Suprapubic skin (tissue), 4 donors: ENCODE measurements at regions not wholly inside any gene's neighbourhood (a gene's known extent, or its start where the extent isn't known, plus 50 kb on each side); places are given as distances from the start of the nearest gene placed in this dataset.

ENCODE experiments used
- DNase-seq, 2 donors: peaks; one replicate each; pipeline ENCODE4 v3.0.0-alpha.2; 2019; ENCODE audit warnings: low spot score in 2 of 2
- H3K27ac ChIP-seq: fragments of 200-600 bp; sonication (generic); one replicate; pipeline ENCODE4 v1.5.1; 2019
- H3K27me3 ChIP-seq: fragments of 200-600 bp; sonication (generic); one replicate; pipeline ENCODE4 v1.5.1; 2019
- H3K36me3 ChIP-seq: fragments of 200-600 bp; sonication (generic); one replicate; pipeline ENCODE4 v1.5.1; 2019
- H3K4me1 ChIP-seq: fragments of 200-600 bp; sonication (generic); one replicate; pipeline ENCODE4 v1.5.1; 2019
- H3K4me3 ChIP-seq: fragments of 200-600 bp; sonication (generic); one replicate; pipeline ENCODE4 v1.5.1; 2019; ENCODE audit warnings: mild to moderate bottlenecking
- H3K9me3 ChIP-seq: fragments of 200-600 bp; sonication (generic); one replicate; pipeline ENCODE4 v1.5.1; 2019
- CTCF ChIP-seq, 2 donors: fragments of 200-600 bp in 1 of 2; fragments of 450-650 bp in 1 of 2; sonication (generic) in 1 of 2; IDR thresholded peaks; one replicate each; pipeline ENCODE4 v1.5.1; 2016 to 2019; ENCODE audit warnings: antibody characterized with exemption in 2 of 2, mild to moderate bottlenecking in 1 of 2, moderate library complexity in 1 of 2
- EP300 ChIP-seq: sonication (generic); formaldehyde crosslinking; IDR thresholded peaks from one replicate; pipeline ENCODE4 v1.6.1; 2017; ENCODE audit warnings: antibody characterized with exemption
- POLR2A ChIP-seq, 2 donors: fragments of 450-650 bp; IDR thresholded peaks; one replicate each; pipeline ENCODE4 v1.6.1; 2017; ENCODE audit warnings: antibody characterized with exemption in 2 of 2, mild to moderate bottlenecking in 2 of 2, moderate library complexity in 2 of 2
- POLR2AphosphoS5 ChIP-seq, 3 donors: sonication (generic); formaldehyde crosslinking; IDR thresholded peaks; one replicate each; pipeline ENCODE4 v1.6.1; 2017; ENCODE audit warnings: antibody characterized with exemption in 3 of 3
- WGBS: methylation state at CpG from one replicate; pipeline ENCODE4 v1.1.5; 2018; 5-methylcytosine and 5-hydroxymethylcytosine counted together

- Histone ChIP-seq H3K9me3 (peaks cover 3% of the 10 kb centered on the region), H3K27me3 (no peaks in the 10 kb centered on the region), H3K36me3 (no peaks in the 10 kb centered on the region), H3K27ac (no peak overlapping the region), H3K4me1 (no peaks in the 10 kb centered on the region), H3K4me3 (no peak overlapping the region)
- no peak for DNase-seq
- TF ChIP-seq EP300 (no peak), POLR2A (IDR thresholded peaks at IDR 0.05) (no peak), CTCF (IDR thresholded peaks at IDR 0.05) (no peak), POLR2AphosphoS5 (IDR thresholded peaks at IDR 0.05) (no peak)
- 86% methylated on average over 13 of the region's 13 CpGs for WGBS
These were observed 147.5 kb upstream of the TSHZ2 start for GRCh38 chr20:52824494-52825216.

DNA sequence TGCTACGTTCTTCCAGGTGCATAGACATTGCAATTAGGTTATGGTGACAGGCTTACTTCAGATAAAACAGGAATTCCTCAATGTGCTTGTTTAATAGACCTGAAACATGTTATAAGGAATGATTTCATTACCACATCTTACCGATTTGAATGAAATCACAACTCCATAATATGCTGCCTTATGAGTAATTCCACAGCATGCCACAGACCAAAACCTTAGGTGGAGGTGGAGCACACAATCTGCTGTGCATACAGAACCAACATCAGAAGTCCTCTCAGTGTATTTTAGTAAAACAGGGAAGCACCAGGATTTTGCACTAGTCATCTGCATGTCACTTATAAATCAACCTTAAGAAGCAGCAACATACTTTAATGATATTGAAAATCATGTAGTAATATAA lies 148.9 kb upstream of the TSHZ2 start:
- H3K27me3 ChIP-seq = no peaks in the 10 kb centered on the region
- no peak for DNase-seq
- H3K4me1 ChIP-seq = no peaks in the 10 kb centered on the region
- no peak overlapping the region for H3K4me3 ChIP-seq
- no peaks in the 10 kb centered on the region for H3K9me3 ChIP-seq
- no peak overlapping the region for H3K27ac ChIP-seq
- 69% methylated on average over 2 of the region's 2 CpGs for WGBS
- H3K36me3 ChIP-seq = no peaks in the 10 kb centered on the region
- TF ChIP-seq POLR2AphosphoS5 (IDR thresholded peaks at IDR 0.05) (no peak), POLR2A (IDR thresholded peaks at IDR 0.05) (no peak), CTCF (IDR thresholded peaks at IDR 0.05) (no peak), EP300 (no peak)

GRCh38 chr20:52820641-52821292 lies 151.4 kb upstream of the TSHZ2 start:
- Histone ChIP-seq H3K9me3 (no peaks in the 10 kb centered on the region), H3K36me3 (no peaks in the 10 kb centered on the region), H3K4me1 (no peaks in the 10 kb centered on the region), H3K4me3 (no peak overlapping the region), H3K27me3 (no peaks in the 10 kb centered on the region), H3K27ac (no peak overlapping the region)
- TF ChIP-seq CTCF (IDR thresholded peaks at IDR 0.05) = no peak
- no peak for TF ChIP-seq POLR2AphosphoS5 (IDR thresholded peaks at IDR 0.05)
- TF ChIP-seq EP300 = no peak
- no peak for TF ChIP-seq POLR2A (IDR thresholded peaks at IDR 0.05)
- WGBS = 96% methylated on average over 9 of the region's 9 CpGs
- no peak for DNase-seq

GRCh38 chr20:52818491-52818890 lies 153.7 kb upstream of the TSHZ2 start:
- H3K27me3 ChIP-seq = no peaks in the 10 kb centered on the region

More at GRCh38 chr20:52818491-52818890, 153.7 kb upstream of the TSHZ2 start:
- Histone ChIP-seq H3K9me3 (no peaks in the 10 kb centered on the region), H3K27ac (no peak overlapping the region), H3K36me3 (no peaks in the 10 kb centered on the region), H3K4me1 (no peaks in the 10 kb centered on the region), H3K4me3 (no peak overlapping the region)
- DNase-seq = no peak
- no peak for TF ChIP-seq CTCF (IDR thresholded peaks at IDR 0.05)
- WGBS = 92% methylated on average over 5 of the region's 5 CpGs
